ENCODE measurements at regions not wholly inside any gene's neighbourhood (a gene's known extent, or its start where the extent isn't known, plus 50 kb on each side); places are given as distances from the start of the nearest gene placed in this dataset.
A peak's percentile ranks its signal among the peaks of the same experiment; 100 is the strongest.
"Not testable (repeated sequence)": the region's sequence is repeated elsewhere in the genome, so short reads cannot be mapped to it uniquely, and the experiment has no call there.

DNA sequence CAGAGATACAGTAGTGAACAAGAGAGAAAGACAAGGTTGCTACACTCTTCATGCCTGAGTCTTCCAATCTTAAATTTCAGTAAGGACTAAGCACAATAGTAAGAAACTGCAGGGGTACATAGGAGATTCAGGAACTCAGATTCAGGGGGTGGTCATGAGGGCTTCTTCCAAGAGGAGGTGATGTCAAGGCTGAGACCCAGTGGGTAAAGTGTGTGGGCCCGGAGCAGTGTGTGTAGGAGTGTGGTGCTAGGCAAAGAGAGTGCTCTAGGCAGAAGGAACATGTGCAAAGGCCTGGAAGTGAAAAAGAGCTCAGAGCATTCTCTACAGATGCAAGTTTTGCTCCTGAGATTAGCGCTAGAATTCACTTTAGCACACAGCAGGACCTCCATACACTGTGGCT, 102.9 kb upstream of the SPATA12 start:
- DNase-seq (ENCODE audit: low read depth): no peak

DNA sequence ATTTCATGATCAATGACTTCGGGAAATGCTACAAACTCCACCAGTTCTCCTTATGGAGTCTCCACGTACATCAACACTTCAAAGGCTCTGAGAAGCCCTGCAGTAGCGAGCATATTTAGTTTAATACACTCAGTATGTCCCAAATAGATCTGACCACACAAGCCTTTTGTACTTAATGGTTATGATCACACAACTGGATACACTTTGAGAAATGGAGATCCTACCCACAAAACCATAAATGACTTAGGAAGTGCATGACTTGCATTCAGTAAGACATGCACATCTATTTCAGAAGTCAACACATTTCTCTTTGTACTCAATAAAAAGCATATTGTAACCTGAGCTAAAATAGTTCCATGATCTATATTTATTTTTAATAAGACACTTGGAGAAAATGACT, 103.6 kb upstream of the SPATA12 start:
- peak; percentile 58 for DNase-seq (ENCODE audit: low read depth)

DNA sequence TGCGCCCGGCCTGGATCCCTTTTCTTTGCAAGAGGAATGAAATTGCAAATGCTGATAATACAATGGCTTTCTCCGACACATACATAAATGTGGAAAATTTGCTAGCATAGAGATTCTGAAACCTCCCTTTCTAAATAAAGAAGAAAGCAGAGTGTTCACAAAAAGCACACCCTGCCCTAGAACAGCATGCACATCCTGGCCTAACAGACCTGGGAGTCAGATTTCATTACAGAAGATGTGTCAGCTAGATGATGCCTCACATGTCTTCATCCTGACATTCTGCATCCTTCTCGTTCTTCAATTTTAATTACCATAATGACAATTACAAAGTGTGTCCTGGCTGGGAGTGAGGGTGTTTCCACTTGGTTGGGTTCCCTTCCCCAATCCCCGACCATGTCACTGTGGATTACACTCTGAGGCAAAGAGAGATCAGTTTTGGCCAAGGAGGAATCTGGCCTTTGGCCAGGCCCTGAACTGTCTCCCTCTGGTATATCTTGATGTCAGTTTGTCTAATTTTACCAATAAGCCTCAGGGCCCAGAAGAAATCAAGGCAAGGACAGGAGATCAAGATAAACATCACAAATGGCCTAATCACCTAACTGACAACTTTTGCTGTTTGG, 104.9 kb upstream of the SPATA12 start:
- DNase-seq (ENCODE audit: low read depth): no peak

DNA sequence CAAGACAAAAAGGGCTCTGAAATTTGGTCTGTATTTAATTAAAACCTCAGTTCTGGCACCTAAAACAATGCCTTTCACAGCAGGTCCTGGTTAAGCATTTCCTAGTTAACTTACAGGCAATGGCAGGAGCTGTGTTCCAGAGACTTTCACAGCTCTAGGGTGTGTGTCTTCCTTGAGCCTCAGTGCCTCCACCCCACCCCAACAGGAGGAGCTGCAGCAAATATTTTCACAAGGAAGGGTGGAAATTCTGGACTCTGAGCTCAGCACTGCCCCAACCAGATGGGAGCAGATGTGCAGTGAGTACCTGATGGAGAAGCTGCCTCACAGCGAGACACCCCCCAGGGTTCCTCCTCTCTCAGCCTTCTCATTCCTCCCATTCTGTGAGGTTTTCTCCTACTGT, 106.3 kb upstream of the SPATA12 start:
- no peak for DNase-seq (ENCODE audit: low read depth)

DNA sequence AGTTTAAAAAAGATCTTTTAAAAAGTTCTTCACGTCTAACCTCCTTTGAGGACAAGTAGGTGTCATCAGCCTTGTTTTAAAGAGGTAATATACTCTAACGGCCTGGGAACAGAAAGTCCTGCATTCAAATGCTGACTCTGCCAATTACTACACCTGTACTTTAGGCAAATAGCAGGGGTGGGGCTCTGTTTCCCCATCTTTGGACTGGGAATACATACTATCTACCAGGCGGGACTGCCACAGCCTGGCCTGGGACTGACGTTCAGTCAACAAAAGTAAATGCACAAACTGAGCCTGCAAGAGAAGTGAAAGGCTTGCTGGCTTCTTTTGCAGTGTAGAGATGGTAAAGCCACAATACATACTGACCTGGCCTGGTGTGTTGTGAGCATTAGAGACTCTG, 107.6 kb upstream of the SPATA12 start:
- no peak for DNase-seq (ENCODE audit: low read depth)

DNA sequence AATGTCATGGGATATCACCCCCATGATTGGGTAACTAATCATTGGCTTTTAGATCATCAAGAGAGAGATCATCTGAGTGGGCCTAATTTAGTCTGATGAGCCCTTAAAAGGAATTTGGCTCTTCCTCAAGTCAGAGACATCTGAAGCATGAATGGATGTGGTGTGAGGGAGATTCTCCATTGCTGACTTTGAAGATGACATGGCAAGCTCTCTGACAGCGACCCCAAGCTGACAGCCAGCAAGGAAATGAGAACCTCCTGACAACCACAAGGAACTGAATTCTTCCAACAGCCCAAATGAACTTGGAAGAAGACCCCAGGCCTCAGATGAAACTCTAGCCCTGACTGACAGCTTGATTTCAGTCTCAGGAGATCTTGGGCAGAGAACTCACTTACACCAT, 108.4 kb upstream of the SPATA12 start:
- DNase-seq (ENCODE audit: low read depth): peak; percentile 78

DNA sequence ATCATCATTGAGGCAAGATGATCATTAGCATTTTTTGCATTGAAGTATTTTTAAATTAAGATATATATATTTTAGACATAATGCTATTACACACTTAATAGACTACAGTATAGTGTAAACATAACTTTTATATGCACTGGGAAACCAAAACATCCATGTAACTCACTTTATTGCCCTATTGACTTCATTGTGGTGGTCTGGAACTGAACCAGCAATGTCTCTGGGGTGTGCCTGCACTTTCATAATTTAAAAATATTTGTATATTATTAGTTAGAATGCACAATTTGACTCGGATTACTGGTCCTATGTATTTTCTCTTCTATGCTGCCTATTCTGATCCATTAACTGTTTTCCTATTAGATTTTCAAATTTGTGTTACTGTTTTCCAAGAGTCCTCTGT, 109.1 kb upstream of the SPATA12 start:
- DNase-seq (ENCODE audit: low read depth): no peak

DNA sequence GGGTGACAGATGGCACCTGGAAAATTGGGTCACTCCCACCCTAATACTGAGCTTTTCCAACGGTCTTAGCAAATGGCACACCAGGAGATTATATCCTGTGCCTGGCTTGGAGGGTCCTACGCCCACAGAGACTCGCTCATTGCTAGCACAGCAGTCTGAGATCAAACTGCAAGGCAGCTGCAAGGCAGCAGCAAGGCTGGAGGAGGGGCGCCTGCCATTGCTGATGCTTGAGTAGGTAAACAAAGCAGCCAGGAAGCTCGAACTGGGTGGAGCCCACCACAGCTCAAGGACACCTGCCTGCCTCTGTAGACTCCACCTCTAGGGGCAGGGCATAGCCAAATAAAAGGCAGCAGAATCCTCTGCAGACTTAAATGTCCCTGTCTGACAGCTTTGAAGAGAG, 115.1 kb upstream of the SPATA12 start:
- not testable (repeated sequence) for DNase-seq (ENCODE audit: low read depth)

DNA sequence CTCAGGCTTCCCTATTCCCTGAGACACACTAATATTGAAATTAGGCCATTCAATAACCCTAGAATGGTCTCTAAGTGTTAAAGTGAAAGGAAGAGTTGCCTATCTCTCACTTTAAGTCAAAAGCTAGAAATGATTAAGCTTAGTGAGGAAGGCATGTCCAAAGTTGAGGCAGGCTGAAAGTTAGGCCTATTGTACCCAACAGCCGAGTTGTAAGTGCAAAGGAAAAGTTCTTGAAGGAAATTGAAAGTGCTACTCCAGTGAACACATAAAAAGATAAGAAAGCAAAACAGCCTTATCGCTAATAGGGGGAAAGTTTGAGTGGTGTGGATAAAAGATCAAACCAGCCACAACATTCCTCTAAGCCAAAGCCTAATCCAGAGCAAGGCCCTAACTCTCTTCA, 117.9 kb upstream of the SPATA12 start:
- DNase-seq (ENCODE audit: low read depth): no peak

DNA sequence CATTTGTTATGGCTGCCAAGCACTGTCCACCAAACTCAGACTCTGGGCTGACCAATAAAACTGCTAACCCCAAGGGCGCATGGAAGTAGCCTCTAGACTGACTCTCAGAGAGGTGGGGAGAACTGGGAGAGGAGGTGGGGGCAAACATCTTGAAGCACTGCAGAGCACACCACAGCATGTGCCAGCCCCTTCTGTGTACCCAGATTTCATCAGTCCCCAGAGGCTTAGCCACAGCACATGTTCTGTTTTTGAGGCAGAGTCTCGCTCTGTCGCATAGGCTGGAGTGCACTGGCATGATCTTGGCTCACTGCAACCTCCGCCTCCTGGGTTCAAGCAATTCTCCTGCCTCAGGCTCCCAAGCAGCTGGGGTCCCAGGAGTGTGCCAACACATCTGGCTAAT, 119.5 kb upstream of the SPATA12 start:
- no peak for DNase-seq (ENCODE audit: low read depth)

DNA sequence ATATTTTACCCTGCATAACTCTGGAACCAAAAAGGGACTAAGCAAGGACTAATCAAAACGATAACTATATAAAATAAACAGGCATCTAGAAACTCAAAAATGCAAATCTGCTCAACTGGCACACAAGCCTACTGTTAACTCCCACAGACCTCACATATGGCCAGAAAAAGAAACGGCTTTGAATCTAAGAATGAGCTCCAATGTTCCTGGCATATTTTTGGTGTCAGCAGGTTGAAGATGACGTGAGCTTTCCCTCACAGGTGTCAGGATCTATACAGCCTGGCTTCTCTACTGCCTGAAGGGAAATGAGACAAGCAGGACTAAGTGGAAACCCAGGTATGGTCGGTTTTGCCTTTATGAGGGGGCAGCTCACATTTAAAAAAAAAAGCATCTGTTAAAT, 120.1 kb upstream of the SPATA12 start:
- no peak for DNase-seq (ENCODE audit: low read depth)

DNA sequence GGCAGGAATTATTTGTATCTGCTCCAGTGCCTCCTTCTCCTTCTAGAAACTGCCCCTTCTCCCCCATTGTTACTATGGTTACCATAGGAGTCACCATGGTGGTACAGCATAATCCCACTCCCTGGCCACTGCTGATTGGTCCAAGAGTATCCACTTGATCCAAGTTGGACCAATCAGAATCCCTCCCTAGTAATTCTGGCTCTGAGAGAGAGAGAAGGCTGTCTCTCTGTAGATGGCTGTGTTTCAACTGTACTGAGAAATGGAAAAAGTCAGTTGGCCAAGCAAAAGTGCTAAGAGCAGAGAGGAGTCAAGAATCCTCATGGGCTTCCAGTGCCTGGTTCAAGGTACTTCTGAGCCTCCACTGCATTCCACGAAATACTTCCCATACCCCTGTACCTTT, 120.6 kb upstream of the SPATA12 start:
- no peak for DNase-seq (ENCODE audit: low read depth)

DNA sequence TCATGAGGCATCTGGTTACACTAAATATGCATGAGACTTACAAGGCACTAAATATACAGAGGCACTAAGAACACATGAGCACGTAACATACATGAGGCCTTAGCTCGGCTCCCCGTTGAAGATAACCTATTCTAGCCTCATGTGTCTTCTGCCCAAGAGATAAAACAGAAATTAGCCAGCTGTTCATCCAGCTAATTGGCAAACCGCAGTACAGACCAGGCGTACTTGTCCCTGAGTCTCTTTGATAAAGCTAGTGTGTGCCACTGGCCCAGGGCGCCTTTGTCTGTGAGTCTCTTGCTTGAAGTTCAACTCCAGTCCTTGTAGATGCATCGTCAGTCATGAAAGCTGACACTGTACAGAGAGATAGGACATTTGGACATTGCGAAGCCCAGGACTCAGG, 121.9 kb upstream of the SPATA12 start:
- no peak for DNase-seq (ENCODE audit: low read depth)

DNA sequence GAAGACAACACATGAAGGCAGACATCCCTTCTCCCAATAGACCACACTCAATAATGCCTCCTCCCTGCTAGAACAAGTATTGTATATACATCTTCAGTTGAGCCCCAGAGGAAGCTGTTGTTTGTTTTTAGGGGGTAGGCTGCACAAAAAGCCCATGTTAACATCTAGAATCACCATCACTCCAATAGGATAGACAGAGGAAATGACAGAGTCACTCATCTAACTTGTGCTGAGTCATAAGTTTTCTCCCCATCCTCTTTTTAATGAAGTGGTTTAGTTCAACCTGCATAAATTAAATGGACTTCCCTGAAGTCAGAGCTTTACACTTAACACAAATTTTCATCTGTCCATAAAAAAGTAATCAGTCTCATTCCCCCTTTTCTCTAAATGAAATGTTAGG, 122.9 kb upstream of the SPATA12 start:
- no peak for DNase-seq (ENCODE audit: low read depth)

DNA sequence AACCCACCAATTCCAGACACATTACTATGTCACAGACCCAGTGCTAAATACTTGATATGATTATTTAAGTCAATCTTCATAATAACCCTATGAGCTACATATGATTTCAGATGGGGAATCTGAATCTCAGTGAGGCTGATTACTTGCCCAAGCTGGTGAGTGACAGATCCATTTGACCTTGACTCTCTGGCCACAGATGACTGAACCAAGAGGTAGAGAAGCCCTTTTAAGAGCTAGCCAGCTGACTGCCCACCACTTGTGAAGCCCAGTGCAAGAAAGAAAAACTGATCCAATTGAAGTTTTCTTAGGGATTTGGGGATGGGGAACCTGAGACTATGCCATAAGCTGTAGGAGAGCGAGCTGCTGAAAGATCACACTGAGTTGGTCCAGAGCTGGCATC, 124.7 kb upstream of the SPATA12 start:
- no peak for DNase-seq (ENCODE audit: low read depth)

DNA sequence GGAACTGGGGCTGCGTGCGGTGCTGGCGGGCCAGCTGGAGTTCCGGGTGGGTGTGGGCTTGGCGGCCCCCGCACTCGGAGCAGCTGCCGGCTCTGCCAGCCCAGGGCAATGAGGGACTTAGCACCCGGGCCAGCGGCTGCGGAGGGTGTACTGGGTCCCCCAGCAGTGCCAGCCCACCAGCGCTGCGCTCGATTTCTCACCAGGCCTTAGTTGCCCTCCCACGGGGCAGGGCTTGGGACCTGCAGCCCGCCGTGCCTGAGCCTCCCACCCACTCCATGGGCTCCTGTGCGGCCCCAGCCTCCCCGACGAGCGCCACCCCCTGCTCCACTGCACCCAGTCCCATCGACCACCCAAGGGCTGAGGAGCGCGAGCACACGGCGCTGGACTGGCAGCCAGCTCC, 126.0 kb upstream of the SPATA12 start:
- not testable (repeated sequence) for DNase-seq (ENCODE audit: low read depth)

DNA sequence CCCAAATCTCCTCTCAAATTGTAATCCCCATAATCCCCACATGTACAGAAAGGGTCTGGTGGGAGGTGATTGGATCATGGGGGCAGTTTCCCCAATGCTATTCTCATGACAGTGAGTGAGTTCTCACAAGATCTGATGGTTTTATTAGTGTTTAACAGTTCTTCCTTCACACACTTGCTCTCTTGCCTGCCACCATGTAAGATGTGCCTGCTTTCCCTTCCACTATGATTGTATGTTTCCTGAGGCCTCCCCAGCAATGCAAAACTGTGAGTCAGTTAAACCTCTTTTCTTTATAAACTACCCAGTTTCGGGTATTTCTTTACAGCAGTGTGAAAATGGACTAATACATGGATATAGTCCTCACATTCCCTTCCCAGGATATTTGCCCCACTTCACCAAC, 126.7 kb upstream of the SPATA12 start:
- no peak for DNase-seq (ENCODE audit: low read depth)

DNA sequence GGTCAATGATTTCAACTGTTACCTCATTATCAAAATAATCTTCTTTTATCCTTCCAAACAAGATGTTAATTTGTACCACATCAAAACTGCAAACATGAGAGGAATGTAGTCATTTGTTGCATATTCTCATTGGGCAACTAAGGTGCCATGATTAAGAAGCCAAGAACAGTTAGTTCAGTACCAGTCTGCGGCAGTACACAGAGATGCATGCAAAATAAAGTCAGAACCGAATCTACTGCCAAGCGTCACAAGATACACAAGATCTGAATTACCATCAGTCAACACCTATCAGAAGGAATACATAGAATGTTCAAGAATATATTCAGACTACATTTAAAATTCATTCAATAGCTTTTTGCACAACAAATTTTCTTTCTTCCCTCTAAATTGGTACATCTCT, 127.6 kb upstream of the SPATA12 start:
- no peak for DNase-seq (ENCODE audit: low read depth)

DNA sequence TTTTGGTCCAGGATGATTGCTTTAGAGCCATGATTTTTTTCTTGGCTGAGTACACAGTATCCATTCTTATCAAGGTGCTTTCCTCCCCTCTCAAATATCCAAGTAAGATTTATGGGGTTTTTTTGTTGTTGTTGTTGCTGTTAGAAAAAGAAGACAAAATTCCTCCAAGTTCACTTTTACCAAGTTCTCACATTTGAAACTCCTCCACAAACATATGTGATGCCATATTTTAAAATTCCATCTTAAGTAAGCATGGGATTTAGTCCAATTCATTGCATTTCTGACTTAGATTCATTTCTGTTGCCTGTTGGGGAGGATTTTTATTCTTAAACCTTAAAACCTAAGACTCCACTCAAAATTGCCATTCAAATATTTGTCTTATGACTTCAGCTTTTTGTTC, 128.6 kb upstream of the SPATA12 start:
- no peak for DNase-seq (ENCODE audit: low read depth)

DNA sequence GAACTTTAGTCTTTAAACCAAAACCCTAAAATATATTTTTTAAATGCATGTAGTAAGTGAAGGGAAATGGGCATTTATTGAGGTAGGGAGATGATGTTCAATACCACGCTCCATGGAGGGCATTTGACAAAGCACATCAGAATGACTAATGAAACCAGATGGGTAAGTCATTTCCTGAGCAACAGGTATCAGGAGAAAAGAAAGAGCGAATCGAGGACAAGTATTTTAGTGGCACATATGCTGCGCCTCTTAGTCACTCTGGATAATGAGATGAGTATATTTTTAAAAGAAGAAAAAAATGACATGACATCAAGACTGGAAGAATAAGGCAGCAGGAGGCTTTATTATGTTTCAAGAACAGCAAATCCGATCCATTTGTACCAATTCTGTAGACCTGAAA, 129.0 kb upstream of the ARHGEF3 start:
- DNase-seq (ENCODE audit: low read depth): no peak

DNA sequence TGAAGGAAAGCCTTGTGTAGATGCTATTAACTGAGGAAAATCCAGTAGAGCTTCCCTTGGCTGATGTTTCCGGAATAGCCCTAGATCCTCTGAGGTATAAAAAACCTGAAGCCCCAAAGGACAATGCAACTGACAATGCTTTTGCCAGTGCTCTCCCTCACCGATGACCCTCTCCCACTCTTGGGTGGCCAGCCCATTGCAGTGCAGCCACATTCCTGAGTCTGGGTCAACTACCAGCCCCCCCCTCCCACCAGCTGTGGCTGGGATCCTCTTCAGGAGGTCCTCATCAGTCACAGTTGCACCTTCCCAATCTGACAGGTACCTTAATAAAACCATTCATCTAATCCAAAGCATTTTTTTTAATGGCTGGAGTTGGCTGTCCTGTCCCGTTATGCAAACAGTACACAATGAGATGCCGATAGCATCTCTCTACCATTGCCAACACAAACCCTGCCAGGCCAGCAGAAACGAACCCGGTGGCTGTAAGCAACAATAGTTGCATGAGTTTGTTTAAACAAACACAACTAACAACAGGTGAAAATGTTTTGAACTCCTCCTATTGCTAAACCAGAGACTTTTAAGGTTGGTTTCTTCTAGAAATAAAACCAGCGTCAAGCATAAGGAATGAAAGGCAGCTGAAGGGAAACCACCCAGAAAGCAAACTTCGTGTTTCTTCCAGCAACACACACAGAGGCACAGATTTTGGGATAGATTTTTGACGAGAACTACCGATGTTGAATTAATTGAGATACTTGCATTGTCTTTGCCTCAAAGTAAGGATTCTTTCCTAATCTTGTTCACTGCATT, 128.3 kb upstream of the ARHGEF3 start:
- DNase-seq (ENCODE audit: low read depth): peak; percentile 68

DNA sequence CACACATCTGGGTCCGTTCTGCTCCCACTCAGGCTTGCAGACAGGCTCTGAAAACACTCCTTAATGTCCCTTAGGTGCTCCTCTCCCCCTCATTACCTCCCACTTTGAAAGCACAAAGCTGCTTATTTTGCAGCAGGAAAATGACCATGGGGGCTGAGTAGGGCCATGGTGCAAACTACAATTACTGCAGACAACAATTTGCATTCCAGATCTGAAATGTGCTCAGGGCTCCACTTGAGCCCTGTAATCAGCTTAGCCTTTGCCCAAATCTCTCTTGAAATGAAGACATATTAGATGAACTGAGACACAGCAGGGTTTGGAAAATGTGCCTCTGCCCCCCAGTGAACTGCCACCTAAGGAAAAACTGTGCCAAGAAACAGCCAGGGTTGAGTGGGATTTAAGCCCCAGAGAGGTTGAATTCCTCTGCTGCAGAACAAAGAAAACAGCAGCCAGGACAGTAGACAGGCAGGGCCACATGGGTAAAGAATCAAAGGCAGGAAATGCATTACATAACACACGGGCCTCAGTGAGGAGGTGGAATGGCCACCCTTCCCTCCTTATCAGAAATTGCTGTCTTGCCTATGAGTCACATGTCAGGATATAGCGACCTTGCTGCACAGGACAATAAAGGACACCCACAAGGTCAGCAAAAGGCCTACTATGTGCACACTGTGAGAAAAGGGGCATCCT, 126.8 kb upstream of the ARHGEF3 start:
- peak; percentile 44 for DNase-seq (ENCODE audit: low read depth)

DNA sequence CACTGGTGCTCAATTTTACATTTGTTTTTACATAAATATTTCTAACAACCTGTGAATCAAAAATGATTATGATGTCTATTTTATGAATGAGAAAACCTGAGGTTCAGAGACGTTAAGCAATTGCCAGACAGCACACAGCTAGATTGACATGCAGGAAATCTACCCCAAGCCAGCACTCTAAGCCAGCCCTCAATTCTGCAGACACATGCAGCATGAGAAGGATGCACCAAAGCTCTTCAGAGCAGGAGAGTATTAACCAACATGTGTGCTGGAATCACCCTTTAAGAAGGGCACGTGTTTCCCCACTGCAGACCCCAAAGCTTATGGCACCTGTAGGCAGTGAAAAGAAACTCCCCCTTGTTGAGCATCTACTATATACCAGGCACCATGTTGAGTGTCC, 126.1 kb upstream of the ARHGEF3 start:
- DNase-seq (ENCODE audit: low read depth): no peak

All from myocyte (in vitro differentiated cells).